ENCODE measurements at regions not wholly inside any gene's neighbourhood (a gene's known extent, or its start where the extent isn't known, plus 50 kb on each side); places are given as distances from the start of the nearest gene placed in this dataset.

- TF ChIP-seq CTCF (IDR thresholded peaks at IDR 0.05; ENCODE audit: low read depth, low read length) (no peak), EZH2phosphoT487 (IDR thresholded peaks at IDR 0.05; ENCODE audit: low read depth) (no peak)
Measured at GRCh38 chr3:57004229-57004628, 56.2 kb upstream of the SPATA12 start.
